PC-9 (cell line): ENCODE measurements at regions not wholly inside any gene's neighbourhood (a gene's known extent, or its start where the extent isn't known, plus 50 kb on each side); places are given as distances from the start of the nearest gene placed in this dataset.

Source experiments
- BruUV-seq: library from RNA; stranded (reverse); fragments of 400-500 nt; replicated peaks from 2 replicates; lab custom pipeline; 2021; lab: Mats Ljungman, UMichigan
- CTCF ChIA-PET: fragments of 300-600 bp; sonication (Branson Sonifier 250); formaldehyde crosslinking; loops from one replicate; lab custom pipeline; 2022; ENCODE audit warnings: antibody characterized with exemption; lab: Charles Lee
- POLR2A ChIA-PET: fragments of 300-600 bp; sonication (Branson Sonifier 250); formaldehyde crosslinking; loops from one replicate; lab custom pipeline; 2022; ENCODE audit warnings: antibody characterized with exemption; ENCODE audit not compliant: unreplicated experiment; lab: Charles Lee
- DNase-seq, 2 experiments: peaks; one replicate each; pipeline versions ENCODE4 v3.0.0 to v3.0.0-alpha.2; 2015 to 2022; ENCODE audit warnings: mixed read lengths in 1 of 2
- H2AFZ ChIP-seq: fragments of 200-600 bp; sonication (generic); 2 replicates; pipeline ENCODE4 v1.8.1; 2017; ENCODE audit warnings: antibody characterized with exemption
- H3F3A ChIP-seq: fragments of 200-600 bp; sonication (generic); 2 replicates; pipeline ENCODE4 v1.8.1; 2017; ENCODE audit warnings: antibody characterized with exemption, mild to moderate bottlenecking, low read depth; ENCODE audit not compliant: insufficient read depth
- H3K27ac ChIP-seq: fragments of 200-600 bp; sonication (generic); 2 replicates; pipeline ENCODE4 v1.6.1; 2016; ENCODE audit warnings: mixed run types
- H3K27me3 ChIP-seq: fragments of 200-600 bp; sonication (generic); 2 replicates; pipeline ENCODE4 v1.6.1; 2016; ENCODE audit warnings: low read depth, mixed run types; ENCODE audit not compliant: insufficient read depth
- H3K36me3 ChIP-seq: fragments of 200-600 bp; sonication (generic); 2 replicates; pipeline ENCODE4 v1.6.1; 2016; ENCODE audit warnings: low read depth, mixed run types
- H3K4me1 ChIP-seq: fragments of 200-600 bp; sonication (generic); replicated peaks from 2 replicates; pipeline ENCODE4 v1.6.1; 2016; ENCODE audit warnings: mixed run types; ENCODE audit not compliant: insufficient read depth
- H3K4me2 ChIP-seq: fragments of 200-600 bp; sonication (generic); 2 replicates; pipeline ENCODE4 v1.6.1; 2017; ENCODE audit warnings: mixed run types
- H3K4me3 ChIP-seq: fragments of 200-600 bp; sonication (generic); 2 replicates; pipeline ENCODE4 v1.6.1; 2016; ENCODE audit warnings: mixed run types
- H3K79me2 ChIP-seq: fragments of 200-600 bp; sonication (generic); 2 replicates; pipeline ENCODE4 v1.6.1; 2017; ENCODE audit warnings: low read depth, mixed run types
- H3K9me2 ChIP-seq: fragments of 200-600 bp; sonication (generic); 2 replicates; pipeline ENCODE4 v1.8.1; 2017; ENCODE audit warnings: mild to moderate bottlenecking; ENCODE audit not compliant: insufficient read depth
- H3K9me3 ChIP-seq: fragments of 200-600 bp; sonication (generic); 2 replicates; pipeline ENCODE4 v1.8.1; 2016; ENCODE audit warnings: low read depth; ENCODE audit not compliant: insufficient read depth
- H4K20me1 ChIP-seq: fragments of 200-600 bp; sonication (generic); 2 replicates; pipeline ENCODE4 v1.8.1; 2017; ENCODE audit not compliant: insufficient read depth
- EZH2 ChIP-seq: fragments of 200-600 bp; sonication (generic); IDR thresholded peaks from 2 replicates; pipeline ENCODE4 v1.8.0; 2017; ENCODE audit warnings: antibody characterized with exemption, low read depth
- intact Hi-C: fragments of 100-400 bp; cut with micrococcal nuclease; formaldehyde crosslinking; loops from one replicate; pipeline ENCODE4 v1.10.0; 2022; ENCODE audit not compliant: unreplicated experiment
- TF ChIP-seq, protein P1 (sequence below): fragments of 200-600 bp; sonication (generic); conservative IDR thresholded peaks from 2 replicates; pipeline ENCODE4 v1.6.1; 2017; ENCODE audit warnings: mixed run types, antibody characterized with exemption, mild to moderate bottlenecking, moderate library complexity

DNA sequence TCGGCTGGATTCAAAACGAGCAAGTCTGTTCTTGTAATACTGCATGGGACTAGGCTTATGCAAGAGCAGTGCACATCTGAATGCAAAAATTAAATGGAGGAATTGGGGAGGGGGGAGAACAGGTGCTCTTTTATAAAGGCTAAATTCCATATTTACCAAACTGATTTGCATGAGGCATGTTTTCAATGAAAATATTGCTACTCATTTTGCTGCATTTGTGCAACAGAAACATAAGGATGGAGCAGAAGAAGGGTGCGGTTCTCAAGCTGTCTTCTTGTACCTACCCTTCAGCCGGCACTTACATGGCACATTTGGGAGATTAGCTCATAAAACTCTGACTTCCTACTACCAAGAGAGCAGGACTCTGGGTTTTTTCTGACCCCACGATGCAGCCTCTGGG, 256.4 kb downstream of the CDCA7 start:
- BruUV-seq: no TSS peak
- POLR2A ChIA-PET: no interaction called here

GRCh38 chr2:173612354-173612753, 257.7 kb downstream of the CDCA7 start:
- Histone ChIP-seq H3K9me3 (no peaks in the 10 kb centered on the region), H3K79me2 (no peaks in the 10 kb centered on the region), H2AFZ (no peak overlapping the region), H3F3A (no peaks in the 10 kb centered on the region), H3K4me1 (no peaks in the 10 kb centered on the region), H3K27ac (no peak overlapping the region), H3K4me3 (no peak overlapping the region), H3K4me2 (no peak overlapping the region), H3K9me2 (peaks cover 3% of the 10 kb centered on the region; the same call in 1 of the 2 replicates), H3K36me3 (no peaks in the 10 kb centered on the region), H4K20me1 (no peaks in the 10 kb centered on the region), H3K27me3 (peaks cover 55% of the 10 kb centered on the region)
- no peak for DNase-seq
- POLR2A ChIA-PET: no interaction called here
- no TSS peak for BruUV-seq
- intact Hi-C loops: no loop called here
- CTCF ChIA-PET: interaction anchor here (1.2 kb wide), 1 partner anchor 209 kb away, joined by 4 read pairs; no protein-coding TSS in a partner anchor
- TF ChIP-seq, protein P1, sequence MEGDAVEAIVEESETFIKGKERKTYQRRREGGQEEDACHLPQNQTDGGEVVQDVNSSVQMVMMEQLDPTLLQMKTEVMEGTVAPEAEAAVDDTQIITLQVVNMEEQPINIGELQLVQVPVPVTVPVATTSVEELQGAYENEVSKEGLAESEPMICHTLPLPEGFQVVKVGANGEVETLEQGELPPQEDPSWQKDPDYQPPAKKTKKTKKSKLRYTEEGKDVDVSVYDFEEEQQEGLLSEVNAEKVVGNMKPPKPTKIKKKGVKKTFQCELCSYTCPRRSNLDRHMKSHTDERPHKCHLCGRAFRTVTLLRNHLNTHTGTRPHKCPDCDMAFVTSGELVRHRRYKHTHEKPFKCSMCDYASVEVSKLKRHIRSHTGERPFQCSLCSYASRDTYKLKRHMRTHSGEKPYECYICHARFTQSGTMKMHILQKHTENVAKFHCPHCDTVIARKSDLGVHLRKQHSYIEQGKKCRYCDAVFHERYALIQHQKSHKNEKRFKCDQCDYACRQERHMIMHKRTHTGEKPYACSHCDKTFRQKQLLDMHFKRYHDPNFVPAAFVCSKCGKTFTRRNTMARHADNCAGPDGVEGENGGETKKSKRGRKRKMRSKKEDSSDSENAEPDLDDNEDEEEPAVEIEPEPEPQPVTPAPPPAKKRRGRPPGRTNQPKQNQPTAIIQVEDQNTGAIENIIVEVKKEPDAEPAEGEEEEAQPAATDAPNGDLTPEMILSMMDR: no peak
- TF ChIP-seq EZH2: no peak

More for the DNA sequence above, 256.4 kb downstream of the CDCA7 start:
- peaks cover 46% of the 10 kb centered on the region for H3K27me3 ChIP-seq
- TF ChIP-seq, protein P1: no peak
- no peak for TF ChIP-seq EZH2
- intact Hi-C loops: no loop called here
- no peak for DNase-seq
- CTCF ChIA-PET: no interaction called here
- no peaks in the 10 kb centered on the region for H3K79me2 ChIP-seq
- H3K27ac ChIP-seq: no peak overlapping the region
- no peaks in the 10 kb centered on the region for H4K20me1 ChIP-seq
- no peak overlapping the region for H3K4me2 ChIP-seq
- H3F3A ChIP-seq: no peaks in the 10 kb centered on the region
- H3K9me2 ChIP-seq: peaks cover 3% of the 10 kb centered on the region; the same call in 1 of the 2 replicates
- H3K4me1 ChIP-seq: no peaks in the 10 kb centered on the region
- H3K36me3 ChIP-seq: no peaks in the 10 kb centered on the region
- no peaks in the 10 kb centered on the region for H3K9me3 ChIP-seq
- H2AFZ ChIP-seq: no peak overlapping the region
- no peak overlapping the region for H3K4me3 ChIP-seq

DNA sequence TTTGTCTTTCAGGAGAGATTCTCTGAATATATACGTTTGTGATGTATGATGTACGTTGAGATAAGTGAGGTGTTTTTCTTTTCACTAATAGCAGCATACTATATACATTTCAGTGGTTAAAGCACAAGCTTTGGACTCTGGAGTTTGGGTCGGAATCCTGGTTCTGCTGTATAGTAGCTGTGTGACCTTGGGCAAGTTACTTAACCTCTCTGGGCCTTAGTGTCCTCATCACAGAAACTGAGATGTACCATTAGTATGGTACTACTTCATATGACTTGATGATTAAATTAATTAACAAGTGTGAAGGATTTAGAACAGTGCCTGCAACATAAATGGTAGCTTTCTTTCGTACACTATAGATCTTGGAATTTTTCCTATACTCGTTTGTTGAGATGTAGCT, 258.7 kb downstream of the CDCA7 start:
- no peaks in the 10 kb centered on the region for H3K4me1 ChIP-seq
- no peak overlapping the region for H3K27ac ChIP-seq
- H3K4me3 ChIP-seq: no peak overlapping the region
- H3K4me2 ChIP-seq: no peak overlapping the region
- no peak for DNase-seq
- no peaks in the 10 kb centered on the region for H3F3A ChIP-seq
- no peaks in the 10 kb centered on the region for H4K20me1 ChIP-seq
- peaks cover 3% of the 10 kb centered on the region; the same call in 1 of the 2 replicates for H3K9me2 ChIP-seq
- H3K36me3 ChIP-seq: no peaks in the 10 kb centered on the region
- ChIA-PET POLR2A (no interaction called here), CTCF (no interaction called here)
- H3K79me2 ChIP-seq: no peaks in the 10 kb centered on the region
- no peaks in the 10 kb centered on the region for H3K9me3 ChIP-seq
- intact Hi-C loops: no loop called here
- peaks cover 65% of the 10 kb centered on the region for H3K27me3 ChIP-seq
- no peak for TF ChIP-seq EZH2
- H2AFZ ChIP-seq: no peak overlapping the region
- BruUV-seq: no TSS peak
